GM19372 (cell line): ENCODE measurements at regions not wholly inside any gene's neighbourhood (a gene's known extent, or its start where the extent isn't known, plus 50 kb on each side); places are given as distances from the start of the nearest gene placed in this dataset.

Experiments used
- ATAC-seq: cut with Tn5 transposase; IDR thresholded peaks from one replicate; pipeline ENCODE4 v1.9.1; 2021; ENCODE audit warnings: mild to moderate bottlenecking, low read depth, moderate library complexity; ENCODE audit not compliant: unreplicated experiment

DNA sequence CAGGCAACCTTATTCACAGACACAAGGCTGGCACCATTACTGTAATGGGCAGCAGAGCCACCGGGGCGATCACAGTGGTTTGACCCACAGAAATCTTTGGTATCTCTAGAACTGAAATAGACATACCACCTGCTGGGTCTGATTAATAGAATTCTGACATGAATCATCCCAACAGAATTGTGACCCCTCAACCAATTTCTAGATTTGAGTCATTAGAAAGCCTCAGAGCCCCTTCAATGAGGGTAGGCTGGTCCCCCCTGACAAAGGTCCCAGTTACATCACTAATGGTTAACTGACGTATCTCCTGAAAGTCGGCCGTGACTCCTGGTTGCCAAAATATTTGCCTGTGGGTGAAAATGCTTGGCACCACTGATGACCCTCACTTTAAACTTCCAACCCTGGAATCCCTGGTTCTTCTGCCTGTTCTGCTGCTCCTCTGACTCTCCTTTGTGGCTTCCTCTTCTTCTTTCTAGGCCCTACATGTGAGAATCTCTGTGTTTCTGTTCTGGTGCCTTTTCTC is 124.9 kb upstream of the ARID1B start:
- no peak for ATAC-seq

DNA sequence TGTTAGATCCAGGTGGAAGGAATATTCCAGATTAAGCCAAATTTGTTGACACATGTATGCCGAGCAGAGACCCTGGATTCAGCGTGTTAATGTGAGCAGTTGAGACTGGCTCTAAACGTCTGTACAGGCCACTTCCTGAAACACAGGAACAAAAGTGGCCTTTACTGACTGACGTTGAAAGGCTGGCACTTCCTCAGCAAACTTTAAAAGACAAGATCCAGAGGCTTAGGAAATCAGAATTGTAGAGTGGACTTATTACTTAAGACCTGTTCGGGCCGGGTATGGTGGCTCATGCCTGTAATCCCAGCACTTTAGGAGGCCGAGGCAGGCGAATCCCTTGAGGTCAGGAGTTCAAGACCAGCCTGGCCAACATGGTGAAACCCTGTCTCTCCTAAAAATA is 125.7 kb upstream of the ARID1B start:
- ATAC-seq = no peak

DNA sequence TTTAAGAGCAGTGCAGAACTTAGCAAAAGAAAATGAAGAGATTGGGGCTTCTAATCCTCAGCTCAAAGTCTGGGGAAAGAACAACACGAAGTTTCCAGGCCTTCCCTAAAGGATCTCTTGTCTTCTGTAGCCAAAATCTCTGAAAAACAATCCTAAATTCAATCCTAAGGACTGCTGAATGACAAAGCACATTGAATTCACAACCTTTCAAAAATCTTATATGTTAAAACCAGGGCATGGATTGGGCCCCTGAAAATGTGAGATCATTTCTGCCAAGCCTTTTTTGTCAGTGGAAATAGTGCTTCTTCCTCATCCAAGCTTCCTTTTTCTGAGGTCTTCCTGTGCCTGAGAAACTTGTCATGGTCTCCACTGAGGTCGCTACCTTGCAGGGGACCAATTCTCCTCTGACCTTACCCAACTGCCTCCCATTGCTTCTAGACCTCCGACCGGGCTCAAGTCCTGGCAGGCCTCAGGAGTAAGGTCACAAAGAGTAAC is 126.2 kb upstream of the ARID1B start:
- no peak for ATAC-seq

DNA sequence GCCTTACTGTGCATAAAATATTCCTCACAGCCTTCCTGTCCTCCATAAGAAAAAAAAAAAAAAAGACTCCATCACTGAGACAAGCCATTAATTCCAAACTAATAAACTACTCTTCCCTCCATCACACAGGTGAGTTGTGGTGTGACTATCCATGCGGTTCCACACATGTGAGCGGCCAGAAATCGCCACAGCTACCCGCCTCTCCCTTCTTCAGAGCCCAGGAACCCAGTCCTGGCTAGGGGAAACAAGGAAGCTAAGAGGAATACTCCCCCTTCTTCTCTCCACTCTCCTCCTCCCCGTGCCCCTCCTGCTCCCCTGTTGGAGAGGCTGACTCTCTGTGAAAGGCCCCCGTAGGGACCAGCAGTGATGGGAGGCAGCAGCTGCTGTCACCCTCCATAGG is 128.6 kb upstream of the ARID1B start:
- ATAC-seq = no peak

DNA sequence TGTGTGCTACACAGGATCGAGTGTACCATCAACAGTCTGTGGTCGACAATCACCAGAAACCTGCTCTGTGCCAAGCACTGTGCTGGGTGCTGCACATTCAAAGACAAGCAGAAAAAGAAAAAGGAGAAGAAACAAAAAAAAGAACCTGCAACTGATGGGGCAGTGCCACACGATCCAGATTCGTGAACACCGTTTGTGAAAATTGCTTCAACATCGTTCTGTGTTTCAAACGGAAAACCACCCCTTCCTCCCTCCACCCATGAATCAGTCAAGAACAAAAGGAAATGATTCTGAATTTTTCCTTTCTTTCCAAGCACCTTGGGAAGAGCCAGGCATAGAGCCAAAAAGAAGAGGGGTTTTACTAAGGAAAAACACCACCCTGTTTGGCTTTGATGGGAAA is 129.2 kb upstream of the ARID1B start:
- no peak for ATAC-seq

DNA sequence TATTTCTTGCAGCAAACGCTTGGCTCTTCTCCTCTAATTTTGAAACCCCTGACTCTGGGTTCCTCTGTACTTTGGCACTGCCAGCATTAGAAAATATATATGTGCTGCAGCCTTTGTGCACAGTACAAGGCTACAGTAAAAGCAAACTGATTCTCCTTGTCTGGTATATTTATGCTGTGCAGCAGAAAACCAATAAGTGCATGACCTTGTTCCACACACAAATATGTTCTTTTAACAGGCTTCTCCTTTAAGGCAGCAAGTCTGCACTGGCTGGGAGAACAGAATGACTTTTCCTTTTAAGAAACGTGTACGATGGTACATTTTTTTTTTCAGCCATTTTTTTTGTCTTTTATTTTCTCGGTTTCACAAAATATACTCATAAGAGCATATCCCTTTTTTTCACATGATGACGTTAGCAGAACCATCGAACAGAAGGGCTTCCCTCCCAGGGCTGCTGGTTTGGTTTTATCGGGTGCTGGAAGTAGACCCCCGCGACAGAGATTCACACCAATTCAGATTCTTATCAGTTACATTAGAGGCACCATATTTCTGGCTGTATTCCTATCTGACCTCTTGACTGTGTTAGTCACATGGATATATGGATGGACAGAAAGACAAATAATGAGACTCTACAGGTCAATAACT is 129.9 kb upstream of the ARID1B start:
- ATAC-seq = no peak

DNA sequence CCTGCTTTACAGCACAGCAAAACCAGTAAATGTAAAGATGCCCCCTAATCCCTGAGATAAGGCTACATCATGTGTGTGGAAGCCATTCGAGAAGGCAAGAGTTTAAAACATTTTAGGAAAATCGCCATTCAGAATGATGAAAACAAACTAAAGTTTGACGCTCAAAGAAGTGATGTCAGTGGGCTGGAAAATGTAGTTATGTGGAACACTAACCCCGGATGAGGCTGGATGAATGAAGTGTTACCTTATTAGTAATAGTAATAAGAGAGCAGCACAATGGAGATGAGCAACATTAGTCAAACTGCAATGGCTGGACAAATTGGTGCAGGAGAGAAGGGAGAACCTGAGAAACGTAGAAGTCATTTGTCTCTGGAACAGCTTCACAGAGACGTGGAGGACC is 130.7 kb upstream of the ARID1B start:
- ATAC-seq = no peak

DNA sequence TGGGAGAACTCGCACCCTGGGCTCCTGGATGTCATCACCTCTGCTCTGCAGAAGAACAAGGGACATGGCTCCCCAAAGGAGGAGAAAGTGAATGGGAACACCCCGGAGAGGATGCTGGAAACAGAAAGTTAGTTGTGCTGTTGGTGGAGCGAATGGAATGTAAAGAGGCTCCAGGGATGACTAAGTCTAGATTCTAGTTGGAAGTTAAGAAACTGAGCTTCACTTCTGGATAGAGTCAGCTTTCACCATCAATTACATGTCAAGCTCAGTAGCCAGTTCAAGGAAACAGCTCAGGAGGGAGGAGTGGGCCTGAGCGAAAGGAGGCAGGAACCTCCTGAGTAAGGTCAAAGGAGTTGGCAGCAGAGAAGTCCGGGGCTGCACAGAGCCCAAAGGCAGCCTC is 132.1 kb upstream of the ARID1B start:
- no peak for ATAC-seq

DNA sequence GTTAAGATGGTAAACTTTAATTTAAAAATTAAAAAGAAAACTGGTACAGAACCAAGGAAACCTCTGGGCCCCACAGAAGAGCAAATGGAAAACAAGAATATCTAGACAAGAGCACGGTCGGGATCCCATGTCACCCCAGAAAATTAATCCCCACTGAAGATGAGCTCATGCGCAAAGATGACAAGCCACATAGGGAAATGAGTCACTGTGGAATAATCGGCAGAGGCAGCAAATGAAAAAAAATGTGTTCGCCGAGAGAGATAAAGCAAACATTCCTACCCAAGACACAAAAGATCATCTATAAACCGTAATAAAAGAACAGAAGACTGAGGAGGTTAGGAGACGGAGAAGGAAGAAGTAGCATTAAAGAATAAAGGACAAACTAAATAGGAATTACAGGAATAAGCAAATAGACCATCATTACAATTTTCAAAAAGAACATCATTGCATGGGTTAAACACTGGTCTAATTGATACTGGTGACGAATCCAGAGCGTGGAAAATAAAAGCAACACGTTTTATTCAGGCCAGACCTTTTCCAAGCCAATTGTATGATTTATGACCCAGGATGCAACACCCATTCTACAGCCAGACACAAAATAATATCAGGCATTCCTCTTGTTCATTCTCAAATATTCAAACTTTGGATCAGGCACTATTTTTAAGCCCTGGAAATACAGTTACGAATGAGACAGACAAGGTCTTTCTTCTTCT is 138.0 kb upstream of the ARID1B start:
- no peak for ATAC-seq

DNA sequence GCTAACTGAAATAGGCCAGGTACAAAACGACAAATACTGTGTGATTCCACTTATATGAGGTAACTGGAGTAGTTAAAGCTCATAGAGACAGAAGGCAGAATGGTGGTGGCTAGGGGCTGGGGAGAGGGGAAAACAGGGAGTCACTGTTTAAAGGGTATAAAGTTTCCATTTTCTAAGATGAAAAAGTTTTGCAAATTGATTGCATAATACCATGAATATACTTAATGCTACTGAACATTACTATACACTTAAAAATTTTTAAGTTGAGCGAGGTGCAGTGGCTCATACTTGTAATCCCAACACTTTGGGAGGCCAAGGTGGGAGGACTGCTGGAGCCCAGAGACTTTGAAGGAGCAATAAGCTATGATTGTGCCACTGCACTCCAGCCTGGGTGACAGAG is 138.6 kb upstream of the ARID1B start:
- ATAC-seq = no peak

DNA sequence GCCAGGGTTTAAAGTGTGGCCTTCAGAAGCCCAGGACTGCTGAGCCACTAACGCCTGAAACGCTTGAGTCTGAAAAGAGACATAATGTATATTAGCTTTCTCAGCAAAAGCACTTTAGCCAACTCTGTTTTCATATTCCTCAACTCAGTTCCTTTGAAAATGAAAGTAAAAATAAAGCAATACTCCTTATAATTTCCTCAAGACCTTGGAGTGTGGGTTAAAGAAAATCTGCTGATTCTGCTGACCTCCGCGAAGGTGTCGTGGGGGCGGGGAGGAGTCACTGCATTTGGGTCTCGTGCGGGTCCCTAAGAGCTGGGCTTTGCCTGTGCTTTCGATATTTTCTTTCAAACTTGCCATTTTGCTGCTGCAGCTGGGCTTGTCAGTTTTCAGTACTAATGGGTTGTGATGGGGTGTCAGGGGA is 142.2 kb upstream of the ARID1B start:
- no peak for ATAC-seq

DNA sequence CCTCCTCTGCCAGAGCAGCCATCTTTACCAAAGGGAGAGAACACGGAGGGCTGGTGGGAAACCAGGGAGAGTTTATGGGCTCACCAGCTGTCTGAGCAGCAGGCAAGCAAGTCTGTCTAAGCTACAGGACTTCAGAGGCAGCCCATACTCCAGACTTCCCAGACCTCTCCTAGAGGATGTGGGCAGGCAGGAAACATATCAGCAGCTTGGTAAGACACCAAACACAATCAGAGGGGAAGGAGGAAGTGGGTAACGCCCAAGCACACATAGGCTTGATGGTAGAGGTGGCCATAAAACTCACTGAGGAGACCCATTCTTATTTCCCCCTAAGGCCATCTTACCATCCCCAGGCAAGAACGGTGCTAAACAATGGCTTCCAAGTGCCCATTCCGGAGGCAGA is 143.1 kb upstream of the ARID1B start:
- ATAC-seq = no peak

DNA sequence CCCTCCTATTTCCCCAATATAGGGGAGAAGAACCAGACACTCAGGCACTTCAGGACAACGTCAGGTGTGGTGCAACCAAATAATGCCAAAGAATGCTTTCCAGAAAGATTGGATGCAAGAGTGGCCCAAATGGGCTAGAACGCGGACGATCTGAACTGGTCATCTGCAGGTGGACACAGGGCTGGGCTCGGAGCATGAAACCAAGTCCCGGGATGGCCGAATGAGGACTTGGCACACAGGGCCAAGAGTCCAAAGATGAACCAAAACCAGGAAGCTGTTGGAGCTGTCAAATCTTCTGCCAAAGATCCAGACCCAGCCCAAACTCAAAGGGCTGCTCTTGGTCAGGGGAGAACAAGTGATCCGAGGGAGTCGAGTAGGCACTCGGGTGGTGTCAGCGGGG is 143.9 kb upstream of the ARID1B start:
- no peak for ATAC-seq

DNA sequence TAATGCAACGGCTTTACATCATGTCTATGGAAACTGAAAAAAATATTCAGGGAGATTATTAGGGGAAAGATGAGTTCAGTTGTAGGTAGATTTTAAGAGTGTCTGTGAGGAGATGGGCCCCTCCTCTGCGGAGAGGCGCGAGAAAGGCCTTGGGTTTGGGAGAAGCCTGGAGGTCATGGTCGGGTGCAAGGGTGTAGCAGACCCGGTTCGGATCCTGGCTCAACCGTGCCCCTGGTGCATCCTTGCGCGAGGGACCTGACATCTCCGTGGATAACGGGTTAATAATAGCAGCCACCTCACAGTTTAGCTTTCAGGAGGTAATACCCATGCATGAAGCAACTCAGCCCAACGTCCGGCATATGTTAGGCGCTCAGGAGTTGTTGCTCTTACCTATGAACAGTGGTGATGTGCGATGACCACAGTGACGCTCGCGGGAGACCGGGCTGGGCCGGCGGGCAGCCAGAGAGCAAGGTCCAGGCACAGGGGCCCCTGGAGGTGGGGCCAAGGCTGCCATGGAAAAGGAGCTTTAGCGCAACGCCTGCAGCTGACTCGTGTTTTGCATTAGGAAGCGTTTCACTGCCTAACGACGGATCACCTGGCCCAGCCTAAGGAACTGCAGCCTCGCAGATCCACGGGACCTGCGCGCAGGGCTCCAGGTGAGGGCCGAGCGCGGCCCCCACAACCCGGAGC is 146.4 kb upstream of the ARID1B start:
- no peak for ATAC-seq

DNA sequence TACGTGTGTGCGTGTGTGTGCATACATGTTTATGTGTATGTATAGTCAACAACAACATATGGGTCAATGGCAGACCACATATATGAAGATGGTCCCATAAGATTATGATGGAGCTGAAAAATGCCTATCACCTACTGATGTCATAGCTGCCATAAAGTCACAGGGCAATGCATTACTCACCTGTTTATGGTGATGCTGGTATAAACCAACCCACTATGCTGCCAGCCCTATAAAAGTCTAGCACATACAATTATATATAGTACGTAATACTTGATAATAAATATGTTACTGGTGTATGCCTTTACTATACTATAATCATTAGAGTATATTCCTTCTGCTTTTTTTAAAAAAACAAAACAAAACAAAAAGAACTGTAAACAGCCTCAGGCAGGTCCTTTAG is 148.4 kb upstream of the ARID1B start:
- no peak for ATAC-seq

DNA sequence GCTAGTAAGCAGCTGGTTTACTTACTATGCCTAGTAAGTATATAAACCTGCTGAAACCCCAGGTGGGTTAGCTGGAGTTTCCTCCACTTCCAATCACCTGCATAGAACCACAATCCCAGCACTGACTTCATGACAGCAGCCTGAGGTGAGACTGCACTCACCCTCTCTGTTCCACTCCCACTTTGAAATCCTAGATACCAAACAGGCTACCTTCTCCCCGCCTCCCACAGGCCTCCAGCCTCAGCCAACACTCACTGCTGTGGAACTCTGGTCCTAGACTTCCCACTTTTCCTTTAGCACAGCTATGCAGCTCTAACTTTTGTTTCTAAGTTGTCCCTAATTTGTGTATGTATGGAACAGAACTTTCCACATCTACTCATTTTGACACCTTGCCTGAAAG is 149.7 kb upstream of the ARID1B start:
- no peak for ATAC-seq

DNA sequence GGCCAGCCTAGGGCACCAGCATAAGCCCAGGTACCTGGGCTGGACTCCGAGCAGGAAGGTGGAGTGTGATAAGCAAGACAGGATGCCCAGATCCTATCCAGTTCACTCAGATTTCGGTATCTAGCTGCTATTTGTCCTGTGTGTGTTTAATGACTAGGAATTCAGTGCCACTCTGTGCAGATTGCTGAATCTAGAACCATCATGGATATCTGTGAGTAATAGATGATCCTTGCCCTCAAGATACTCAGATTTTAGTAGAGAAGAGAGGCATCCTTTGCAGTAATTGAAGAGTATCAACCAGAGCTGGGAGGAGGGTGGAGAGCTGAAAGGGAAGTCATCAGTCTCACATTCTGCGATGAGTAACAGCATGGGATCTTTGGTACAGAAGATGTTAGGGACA is 155.0 kb upstream of the ARID1B start:
- ATAC-seq = no peak

DNA sequence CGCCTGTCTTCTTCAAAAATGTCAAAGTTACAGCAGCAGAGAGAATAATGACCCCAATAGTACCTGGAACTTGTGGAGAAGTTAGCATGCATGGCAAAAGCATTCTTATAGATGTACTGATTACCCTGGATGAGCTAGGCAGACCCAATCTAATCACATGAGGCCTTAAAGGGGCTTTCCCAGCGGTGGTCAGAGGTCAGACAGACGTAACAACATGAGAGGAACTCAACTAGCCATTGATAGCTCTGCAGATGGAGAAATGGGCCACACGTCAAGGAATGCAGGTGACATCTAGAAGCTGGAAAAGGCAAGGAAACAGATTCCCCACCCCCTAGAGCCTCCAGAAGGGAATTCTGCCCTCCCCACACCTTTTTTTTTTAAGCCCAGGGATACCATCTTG is 156.8 kb upstream of the ARID1B start:
- ATAC-seq = no peak

DNA sequence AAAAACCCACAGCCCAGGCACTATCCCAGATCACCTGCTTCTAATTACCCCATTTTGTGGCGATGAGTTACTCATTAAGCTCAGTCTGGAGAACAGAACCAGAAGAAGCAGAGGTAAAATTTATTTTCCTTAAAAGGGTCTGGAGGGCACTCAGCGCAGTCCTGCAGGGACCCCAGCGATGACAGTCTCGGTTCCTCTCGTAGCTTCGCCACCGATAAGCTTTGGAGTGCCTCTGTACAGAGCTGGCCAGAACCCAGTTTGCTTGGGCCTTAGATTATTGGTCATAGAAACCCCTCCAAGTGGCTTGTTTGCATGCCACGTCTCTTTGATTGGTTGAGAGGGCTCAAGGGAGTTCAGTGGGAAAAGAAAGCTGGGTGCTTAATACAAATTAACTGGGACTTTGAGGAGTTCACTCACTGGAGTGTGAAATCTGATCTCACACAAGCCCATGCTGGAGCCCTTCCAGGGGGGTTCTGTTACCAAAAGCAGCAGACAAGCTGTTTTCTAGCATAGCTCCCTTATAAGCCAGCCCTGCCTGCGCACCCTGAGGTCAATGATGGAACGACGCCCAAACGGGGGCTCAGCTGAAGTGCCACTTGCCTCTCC is 158.5 kb upstream of the ARID1B start:
- ATAC-seq = no peak

DNA sequence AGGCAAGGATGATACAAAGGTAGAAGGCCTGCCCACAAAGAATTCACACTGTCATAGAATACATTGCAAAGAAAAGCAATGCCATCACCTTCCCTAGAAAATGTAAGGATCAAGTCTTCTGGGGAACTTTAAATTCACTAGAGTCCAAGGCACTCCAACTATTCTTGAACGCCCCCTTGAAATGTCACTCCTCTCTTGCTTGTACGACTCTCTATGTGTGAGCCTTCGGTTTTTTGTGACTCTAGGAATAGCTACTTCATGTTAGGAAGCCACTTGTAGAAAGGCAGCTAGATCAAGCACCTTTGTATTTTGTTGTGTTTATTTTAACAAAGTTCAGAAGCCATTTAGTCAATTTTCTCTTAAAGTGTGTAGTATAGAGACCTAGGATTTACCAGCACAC is 159.2 kb upstream of the ARID1B start:
- ATAC-seq = no peak

DNA sequence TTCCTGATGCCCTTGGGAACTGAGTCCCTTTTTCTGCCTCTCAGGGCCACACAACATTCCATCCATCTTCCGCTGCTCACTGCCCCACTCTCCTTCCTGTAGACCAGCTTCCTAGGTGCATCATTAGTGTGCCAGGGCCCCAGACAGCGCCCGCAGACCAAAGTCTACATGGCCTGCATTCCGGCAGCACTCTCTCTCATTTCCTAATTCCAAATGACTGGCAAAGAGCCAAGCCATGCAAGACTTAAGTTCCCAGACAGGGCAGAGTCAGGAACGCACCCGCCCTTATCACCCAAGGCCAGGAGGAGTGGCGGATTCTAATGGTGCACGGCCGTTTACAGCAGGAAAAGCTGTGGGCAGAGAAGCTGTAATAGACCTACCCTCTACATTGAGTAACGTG is 159.8 kb upstream of the ARID1B start:
- ATAC-seq = no peak
